ENCODE measurements at regions not wholly inside any gene's neighbourhood (a gene's known extent, or its start where the extent isn't known, plus 50 kb on each side); places are given as distances from the start of the nearest gene placed in this dataset.

- DNase-seq, result no peak
These were observed 163.0 kb upstream of the TMCC3 start for GRCh38 chr12:94813314-94813713.

GRCh38 chr12:94812345-94812744 is 162.0 kb upstream of the TMCC3 start:
- DNase-seq, result no peak

DNA sequence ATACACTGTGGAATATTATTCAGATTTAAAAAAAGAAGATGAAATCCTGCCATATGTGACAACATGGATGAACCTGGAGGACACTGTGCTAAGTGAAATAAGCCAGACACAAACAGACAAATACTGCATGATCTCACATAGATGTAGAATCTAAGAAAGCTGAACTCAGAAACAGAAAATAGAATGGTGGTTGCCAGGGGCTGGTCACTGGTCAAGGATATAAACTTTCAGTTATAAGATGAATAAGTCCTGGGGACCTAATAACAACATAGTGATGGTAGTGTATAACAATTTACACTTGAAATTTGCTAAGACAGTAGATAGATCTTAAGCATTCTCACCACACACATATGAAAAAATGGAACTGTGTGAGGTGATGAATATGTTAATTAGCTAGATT is 161.3 kb upstream of the TMCC3 start:
- no peak for DNase-seq

DNA sequence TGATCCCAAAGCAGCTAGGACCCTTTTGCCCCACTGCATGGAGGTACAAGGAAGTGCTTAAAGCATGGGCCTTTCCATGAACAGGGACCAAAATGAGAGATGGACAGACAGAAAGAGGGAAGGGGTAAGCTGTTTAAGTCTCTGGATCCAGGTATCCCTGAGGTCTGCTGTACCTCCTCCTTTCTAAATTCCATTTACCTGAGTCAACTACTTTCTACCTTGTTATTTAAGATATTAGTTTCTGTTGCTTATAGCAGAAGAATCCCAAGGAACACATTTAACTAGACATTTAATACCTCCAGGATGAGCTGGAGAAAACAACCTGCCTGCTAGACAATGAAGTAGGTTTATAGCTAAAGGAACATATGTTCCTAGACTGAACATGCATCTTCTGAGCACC is 157.6 kb upstream of the TMCC3 start:
- DNase-seq, result no peak

DNA sequence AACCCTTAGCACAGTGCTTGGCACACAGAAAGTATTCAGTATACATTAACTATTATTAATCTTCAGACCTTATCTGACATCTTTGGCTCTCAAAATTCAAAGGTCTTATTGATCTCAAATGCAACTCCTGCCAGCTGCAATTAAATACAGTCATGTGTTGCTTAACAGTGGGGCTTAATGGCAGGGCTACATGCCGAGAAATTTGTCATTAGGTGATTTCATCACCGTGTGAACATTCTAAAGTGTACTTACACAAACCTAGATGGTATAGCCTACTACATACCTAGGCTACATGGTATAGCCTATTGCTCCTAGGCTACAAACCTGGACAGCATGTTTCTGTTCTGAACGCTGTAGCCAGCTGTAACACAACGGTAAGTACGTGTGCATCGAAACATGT is 156.3 kb upstream of the TMCC3 start:
- DNase-seq, result no peak

DNA sequence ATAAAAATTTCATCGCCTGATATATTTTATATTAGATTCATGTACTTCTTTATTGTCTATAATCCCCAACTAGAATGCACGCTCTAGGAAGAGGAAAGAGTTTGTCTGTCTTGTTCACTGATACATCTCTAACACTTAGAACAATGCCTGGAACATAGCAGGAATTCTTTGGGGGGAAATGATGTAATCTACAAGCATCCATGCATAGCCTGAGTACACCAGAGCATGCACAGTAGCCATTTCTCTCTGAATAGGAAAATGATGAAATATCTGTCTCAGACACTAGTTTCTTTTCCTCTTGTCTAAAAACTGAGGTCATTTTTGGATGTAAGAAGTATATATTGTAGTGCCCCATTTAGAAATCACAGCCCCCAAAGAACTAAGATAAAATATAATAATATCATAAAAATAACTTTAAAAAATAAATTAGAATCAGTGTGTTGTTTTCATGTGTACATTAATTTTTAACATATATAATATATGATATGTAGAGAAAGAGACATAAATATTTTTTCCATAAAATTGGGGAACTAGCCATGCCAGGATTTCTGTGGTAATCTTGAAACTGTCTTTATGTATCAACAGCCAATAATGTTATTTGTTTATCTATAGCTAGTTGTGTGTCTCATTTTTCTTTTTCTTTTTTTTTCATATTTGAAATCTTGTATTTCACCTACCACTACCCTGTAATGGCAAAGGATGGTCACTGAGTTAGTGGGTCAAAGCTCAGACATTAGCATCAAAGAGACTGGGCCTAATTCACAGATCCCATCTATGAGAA is 155.6 kb upstream of the TMCC3 start:
- no peak for DNase-seq

DNA sequence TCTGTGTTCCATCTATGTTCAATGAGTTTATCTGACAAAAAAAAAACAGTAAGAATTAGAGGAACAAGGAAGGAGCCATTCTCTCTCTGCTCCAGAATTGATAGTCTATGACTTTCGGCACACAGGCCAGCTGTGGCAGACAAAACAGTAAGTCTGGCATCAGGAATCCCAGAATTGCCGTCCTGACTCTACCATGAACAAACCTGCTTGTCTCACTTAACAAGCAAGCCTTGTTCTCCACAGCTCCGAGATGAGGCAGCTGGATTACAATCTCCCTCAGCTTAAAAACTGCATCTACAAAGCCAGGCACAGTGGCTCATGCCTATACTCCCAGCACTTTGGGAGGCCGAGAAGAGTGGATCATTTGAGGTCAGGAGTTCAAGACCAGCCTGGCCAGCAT is 153.6 kb upstream of the TMCC3 start:
- DNase-seq, result no peak

GRCh38 chr12:94802796-94803195 is 152.4 kb upstream of the TMCC3 start:
- DNase-seq, result no peak

DNA sequence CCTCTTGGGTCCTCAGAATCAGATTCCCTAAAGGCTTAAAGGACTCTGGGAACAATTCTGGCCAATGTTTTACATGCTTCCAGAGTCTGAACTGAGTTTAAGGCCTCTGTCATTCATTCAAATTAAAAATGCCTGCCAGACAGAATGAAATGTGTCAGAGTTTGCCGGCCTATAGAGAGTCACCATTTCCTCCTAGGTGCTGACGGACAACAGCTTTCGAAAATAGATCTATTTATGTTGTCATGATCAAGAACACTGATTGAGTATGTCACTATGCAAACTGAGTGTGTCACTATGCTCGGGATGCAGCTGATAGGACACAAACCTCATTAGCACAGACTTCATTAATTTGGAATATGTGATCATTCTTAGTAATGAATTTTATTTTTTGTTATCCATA is 151.4 kb upstream of the TMCC3 start:
- DNase-seq, result no peak

DNA sequence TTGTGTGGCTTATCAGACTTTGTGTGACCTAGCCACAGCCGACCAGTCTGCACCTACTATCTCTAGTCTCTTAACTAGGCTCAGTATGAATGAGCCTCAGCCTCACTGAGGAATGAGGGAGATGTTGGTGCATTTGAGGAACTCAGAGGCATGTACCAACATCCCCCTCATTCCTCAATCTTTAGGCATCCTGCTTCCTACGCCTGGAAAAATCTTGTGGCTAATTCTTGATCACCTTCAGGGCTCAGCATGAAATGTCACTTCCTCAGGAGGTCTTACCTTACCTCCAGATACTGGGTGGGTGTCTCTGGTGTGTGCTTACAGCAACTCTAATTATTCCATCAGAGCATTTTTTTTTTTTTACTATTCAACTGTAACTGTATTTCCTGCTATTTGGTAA is 148.8 kb upstream of the TMCC3 start:
- DNase-seq, result no peak

- DNase-seq, result no peak
These were observed 147.8 kb upstream of the TMCC3 start for GRCh38 chr12:94798113-94798512.

DNA sequence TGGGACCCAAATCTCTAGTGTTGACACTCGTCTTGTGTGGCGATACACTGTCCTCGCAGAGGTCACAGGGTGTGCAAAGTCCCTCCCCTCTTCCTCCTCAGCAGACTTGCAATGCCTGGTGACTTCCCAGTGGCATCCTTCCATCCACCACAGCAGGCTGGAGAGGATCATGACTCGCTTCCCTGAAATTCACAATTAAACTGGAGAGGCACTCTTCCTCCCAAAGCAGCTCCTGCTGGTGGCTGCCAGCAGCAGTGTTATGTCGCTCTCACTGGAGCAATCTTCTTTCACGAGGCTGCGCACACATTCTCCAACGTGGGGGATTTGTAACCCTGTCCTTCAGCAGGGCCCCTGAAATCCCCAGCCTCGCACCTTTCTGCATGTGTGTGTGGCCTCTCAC is 145.2 kb upstream of the TMCC3 start:
- no peak for DNase-seq

- no peak for DNase-seq
These were observed 144.7 kb upstream of the TMCC3 start for GRCh38 chr12:94795044-94795443.

GRCh38 chr12:94793191-94793595 is 142.8 kb upstream of the TMCC3 start:
- DNase-seq, result no peak

DNA sequence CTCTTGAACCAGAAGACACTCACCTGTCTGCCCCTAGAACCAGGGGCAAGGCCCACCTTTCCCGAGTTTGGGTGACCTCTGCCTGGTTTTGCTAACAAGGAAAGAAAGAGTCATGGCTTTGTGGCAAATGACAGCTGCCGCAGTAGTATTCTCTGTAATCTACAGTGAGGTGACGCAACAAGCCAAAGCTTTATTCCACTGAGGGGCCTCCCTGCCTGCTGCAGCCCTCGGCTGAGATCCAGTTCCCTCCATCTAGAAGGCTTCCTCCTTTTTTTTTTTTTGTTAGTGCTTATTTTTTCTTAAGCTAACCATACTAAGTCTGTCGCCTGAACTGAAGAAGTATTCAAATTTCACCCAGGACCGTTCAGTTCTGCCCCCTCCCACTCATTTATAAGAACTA is 142.3 kb upstream of the TMCC3 start:
- DNase-seq, result no peak

DNA sequence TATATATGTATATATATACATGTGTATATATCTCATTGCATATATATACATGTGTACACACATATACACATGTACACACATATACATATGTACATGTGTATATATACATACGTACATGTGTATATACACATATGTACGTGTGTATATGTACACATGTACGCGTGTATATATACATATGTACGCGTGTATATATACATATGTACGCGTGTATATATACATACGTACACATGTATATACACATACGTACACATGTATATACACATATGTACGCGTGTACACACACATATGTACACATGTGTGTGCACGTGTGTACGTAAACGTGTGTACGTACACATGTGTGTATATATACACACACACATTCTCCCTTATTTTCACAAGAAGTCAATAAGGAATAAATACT is 141.6 kb upstream of the TMCC3 start:
- DNase-seq, result no peak

- no peak for DNase-seq
These were observed 140.5 kb upstream of the TMCC3 start for GRCh38 chr12:94790825-94791224.

GRCh38 chr12:94790370-94790769 is 140.0 kb upstream of the TMCC3 start:
- no peak for DNase-seq

GRCh38 chr12:94789510-94790225 is 139.3 kb upstream of the TMCC3 start:
- DNase-seq, result no peak

DNA sequence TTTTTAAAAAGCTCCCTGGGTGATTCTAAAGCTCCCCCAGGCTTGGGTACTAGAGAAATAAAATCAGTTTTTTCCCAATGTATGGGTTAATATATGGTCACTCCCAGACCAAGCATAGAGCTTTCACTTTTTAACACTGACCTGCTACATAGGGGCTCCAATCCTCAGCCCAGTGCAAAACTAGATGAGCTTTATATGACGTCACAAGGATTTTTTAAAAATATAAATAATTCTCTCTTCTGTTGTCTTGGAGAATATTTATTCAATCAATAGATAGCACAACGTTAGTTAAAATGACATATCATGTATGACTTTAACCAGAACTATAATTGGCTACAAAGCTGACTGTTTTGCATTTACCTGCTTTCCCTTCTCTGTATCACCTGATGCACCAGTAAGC is 137.9 kb upstream of the TMCC3 start:
- no peak for DNase-seq

- no peak for DNase-seq
These were observed 136.5 kb upstream of the TMCC3 start for GRCh38 chr12:94786906-94787305.

DNA sequence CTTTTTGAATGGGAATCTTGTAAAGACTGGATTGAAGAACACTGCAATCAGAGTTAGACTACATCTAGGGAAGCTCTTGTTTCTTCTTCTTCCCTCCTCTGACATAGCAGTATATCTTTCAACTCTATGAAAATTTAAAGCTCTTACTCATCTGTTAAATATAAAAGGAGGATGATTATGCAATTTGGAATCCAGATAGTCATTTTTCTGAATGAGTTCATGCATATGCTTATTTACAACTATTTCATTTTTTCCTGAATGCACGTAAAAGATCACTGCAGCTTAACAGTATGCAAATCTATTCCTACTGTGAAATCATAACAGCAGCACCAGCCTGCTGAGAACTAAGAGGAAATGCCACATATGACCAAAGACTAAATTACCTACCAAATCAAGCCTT is 133.5 kb upstream of the TMCC3 start:
- no peak for DNase-seq

DNA sequence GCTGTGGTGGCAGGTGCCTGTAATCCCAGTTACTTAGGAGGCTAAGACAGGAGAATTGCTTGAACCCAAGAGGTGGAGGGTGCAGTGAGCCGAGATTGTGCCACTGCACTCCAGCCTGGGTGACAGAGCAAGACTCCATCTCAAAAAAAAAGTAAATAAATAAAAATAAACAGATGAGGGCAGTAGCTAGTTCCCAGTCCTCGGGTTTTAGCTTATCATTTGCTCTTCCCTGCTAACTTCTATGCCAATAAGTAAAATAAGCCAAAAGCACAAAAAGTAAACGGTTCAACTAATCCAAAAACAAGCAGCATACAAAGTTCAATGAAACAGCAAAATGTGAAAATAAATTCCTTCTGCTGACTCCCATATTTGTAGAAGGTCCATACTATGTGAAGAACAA is 133.0 kb upstream of the TMCC3 start:
- no peak for DNase-seq

GRCh38 chr12:94781835-94782234 is 131.5 kb upstream of the TMCC3 start:
- no peak for DNase-seq

- DNase-seq, result no peak
These were observed 129.1 kb upstream of the TMCC3 start for GRCh38 chr12:94779485-94779884.

All from SHP77 treated with DMSO at 0.1 percent for 48 hours (cell line).